HEK293 (cell line): ENCODE measurements at regions not wholly inside any gene's neighbourhood (a gene's known extent, or its start where the extent isn't known, plus 50 kb on each side); places are given as distances from the start of the nearest gene placed in this dataset.

ENCODE experiments used
- CTCF ChIA-PET: fragments of 350-600 bp; formaldehyde crosslinking; extraction: SDS; loops from one replicate; lab custom pipeline; 2021; ENCODE audit warnings: antibody characterized with exemption; lab: Yijun Ruan, JAX
- POLR2A ChIA-PET: fragments of 300-600 bp; formaldehyde crosslinking; extraction: SDS; loops from one replicate; lab custom pipeline; 2020; ENCODE audit warnings: antibody characterized with exemption, inconsistent platforms; lab: Yijun Ruan, JAX
- H3K27ac ChIP-seq: fragments of 200-500 bp; sonication (Bioruptor generic); 2 replicates; pipeline ENCODE4 v1.5.1; 2014; ENCODE audit warnings: low read depth, low read length, control low read depth, inconsistent platforms; ENCODE audit errors: extremely low read depth
- H3K36me3 ChIP-seq, 2 experiments: fragments of 200-500 bp in 1 of 2; sonication (Bioruptor generic) in 1 of 2; 1 replicate in 1 of 2; 2 replicates in 1 of 2; pipeline ENCODE4 v1.5.1; 2014 to 2017; ENCODE audit warnings: inconsistent platforms in 2 of 2, low read length in 2 of 2; ENCODE audit not compliant: control insufficient read depth in 2 of 2, insufficient read depth in 1 of 2
- H3K4me1 ChIP-seq: fragments of 200-500 bp; sonication (Bioruptor generic); 2 replicates; pipeline ENCODE4 v1.5.1; 2014; ENCODE audit warnings: mild to moderate bottlenecking, low read length, inconsistent platforms; ENCODE audit not compliant: control insufficient read depth, insufficient read depth
- H3K4me3 ChIP-seq: 2 replicates; pipeline ENCODE4 v1.5.1; 2011; ENCODE audit warnings: low read depth, mild to moderate bottlenecking, control low read depth, low read length, moderate library complexity
- H3K9me3 ChIP-seq: fragments of 200-500 bp; sonication (Bioruptor generic); 2 replicates; pipeline ENCODE4 v1.5.1; 2014; ENCODE audit warnings: low read depth, low read length, inconsistent platforms; ENCODE audit not compliant: control insufficient read depth, insufficient read depth
- EGR2 ChIP-seq: fragments of 450-650 bp; formaldehyde crosslinking; IDR thresholded peaks from 2 replicates; pipeline ENCODE4 v1.5.1; 2016; ENCODE audit warnings: low read depth, missing biosample characterization, missing genetic modification characterization
- HOXC10 ChIP-seq: sonication (generic); formaldehyde crosslinking; IDR thresholded peaks from 2 replicates; pipeline ENCODE4 v1.8.1; 2023; ENCODE audit warnings: mild to moderate bottlenecking, missing genetic modification reagents
- KLF17 ChIP-seq: fragments of 450-650 bp; formaldehyde crosslinking; IDR thresholded peaks from 2 replicates; pipeline ENCODE4 v1.5.1; 2016; ENCODE audit warnings: missing biosample characterization, missing genetic modification characterization
- OSR2 ChIP-seq: fragments of 450-650 bp; formaldehyde crosslinking; IDR thresholded peaks from 2 replicates; pipeline ENCODE4 v1.5.1; 2016; ENCODE audit warnings: missing biosample characterization, missing genetic modification characterization
- PRDM10 ChIP-seq: fragments of 450-650 bp; formaldehyde crosslinking; IDR thresholded peaks from 2 replicates; pipeline ENCODE4 v1.5.1; 2016; ENCODE audit warnings: missing biosample characterization, missing genetic modification characterization
- PRDM6 ChIP-seq: fragments of 450-650 bp; formaldehyde crosslinking; IDR thresholded peaks from 2 replicates; pipeline ENCODE4 v1.5.1; 2017; ENCODE audit warnings: missing biosample characterization, missing genetic modification characterization
- REST ChIP-seq: fragments of 450-650 bp; formaldehyde crosslinking; IDR thresholded peaks from 2 replicates; pipeline ENCODE4 v1.5.1; 2016; ENCODE audit warnings: missing biosample characterization, missing genetic modification characterization
- SCRT2 ChIP-seq: fragments of 450-650 bp; formaldehyde crosslinking; IDR thresholded peaks from 2 replicates; pipeline ENCODE4 v1.5.1; 2016; ENCODE audit warnings: missing biosample characterization, missing genetic modification characterization
- ZBTB1 ChIP-seq: fragments of 450-650 bp; formaldehyde crosslinking; IDR thresholded peaks from 2 replicates; pipeline ENCODE4 v1.5.1; 2016; ENCODE audit warnings: missing biosample characterization, missing genetic modification characterization
- ZNF211 ChIP-seq: fragments of 450-650 bp; formaldehyde crosslinking; IDR thresholded peaks from 2 replicates; pipeline ENCODE4 v1.5.1; 2016; ENCODE audit warnings: low read depth, missing biosample characterization, missing genetic modification characterization
- ZNF23 ChIP-seq: fragments of 450-650 bp; formaldehyde crosslinking; IDR thresholded peaks from 2 replicates; pipeline ENCODE4 v1.5.1; 2016; ENCODE audit warnings: missing biosample characterization, missing genetic modification characterization, borderline replicate concordance
- ZNF48 ChIP-seq: fragments of 450-650 bp; formaldehyde crosslinking; IDR thresholded peaks from 2 replicates; pipeline ENCODE4 v1.5.1; 2016; ENCODE audit warnings: missing biosample characterization, missing genetic modification characterization
- ZNF501 ChIP-seq: fragments of 450-650 bp; formaldehyde crosslinking; IDR thresholded peaks from 2 replicates; pipeline ENCODE4 v1.5.1; 2016; ENCODE audit warnings: missing biosample characterization, missing genetic modification characterization
- ZNF513 ChIP-seq: fragments of 450-650 bp; IDR thresholded peaks from 2 replicates; pipeline ENCODE4 v1.5.1; 2018; ENCODE audit warnings: missing biosample characterization, missing genetic modification characterization
- ZNF544 ChIP-seq: fragments of 450-650 bp; formaldehyde crosslinking; IDR thresholded peaks from 2 replicates; pipeline ENCODE4 v1.5.0; 2017; ENCODE audit warnings: missing biosample characterization, missing genetic modification characterization
- ZNF548 ChIP-seq: fragments of 450-650 bp; formaldehyde crosslinking; IDR thresholded peaks from 2 replicates; pipeline ENCODE4 v1.5.1; 2016; ENCODE audit warnings: missing biosample characterization, missing genetic modification characterization
- ZNF585B ChIP-seq: fragments of 450-650 bp; formaldehyde crosslinking; IDR thresholded peaks from 2 replicates; pipeline ENCODE4 v1.5.1; 2016; ENCODE audit warnings: missing biosample characterization, missing genetic modification characterization
- ZNF621 ChIP-seq: fragments of 450-650 bp; formaldehyde crosslinking; IDR thresholded peaks from 2 replicates; pipeline ENCODE4 v1.5.1; 2017; ENCODE audit warnings: missing biosample characterization, missing genetic modification characterization
- ZNF792 ChIP-seq: fragments of 450-650 bp; formaldehyde crosslinking; IDR thresholded peaks from 2 replicates; pipeline ENCODE4 v1.5.1; 2016; ENCODE audit warnings: missing biosample characterization, missing genetic modification characterization
- ZNF843 ChIP-seq: fragments of 450-650 bp; formaldehyde crosslinking; IDR thresholded peaks from 2 replicates; pipeline ENCODE4 v1.5.1; 2016; ENCODE audit warnings: missing biosample characterization, missing genetic modification characterization
- ZSCAN18 ChIP-seq: fragments of 450-650 bp; formaldehyde crosslinking; IDR thresholded peaks from 2 replicates; pipeline ENCODE4 v1.5.1; 2016; ENCODE audit warnings: missing biosample characterization, missing genetic modification characterization

GRCh38 chr10:130958003-130958402, 353.5 kb downstream of the TCERG1L start (continued):
- TF ChIP-seq KLF17 (tag by site-specific recombination): no peak
- no peak for TF ChIP-seq ZNF548 (tag by site-specific recombination)
- no peak for TF ChIP-seq PRDM10 (tag by site-specific recombination)
- no peak for TF ChIP-seq ZNF621 (tag by site-specific recombination)
- TF ChIP-seq HOXC10: no peak
- TF ChIP-seq OSR2 (tag by site-specific recombination): no peak
- TF ChIP-seq ZNF544 (tag by site-specific recombination): no peak
- TF ChIP-seq ZNF513 (tag by site-specific recombination): no peak
- TF ChIP-seq ZBTB1 (tag by site-specific recombination): no peak
- TF ChIP-seq ZNF585B (tag by site-specific recombination): no peak

GRCh38 chr10:130958981-130959751, 352.4 kb downstream of the TCERG1L start:
- POLR2A ChIA-PET: no interaction called here

GRCh38 chr10:130959752-130960195, 351.7 kb downstream of the TCERG1L start:
- Histone ChIP-seq H3K4me1 (no peaks in the 10 kb centered on the region), H3K9me3 (no peaks in the 10 kb centered on the region), H3K36me3 (no peaks in the 10 kb centered on the region), H3K4me3 (no peak overlapping the region), H3K27ac (no peak overlapping the region)
- ChIA-PET POLR2A (no interaction called here), CTCF (no interaction called here)
- TF ChIP-seq ZSCAN18 (no peak), ZNF843 (tag by site-specific recombination) (no peak), ZNF501 (tag by site-specific recombination) (no peak), REST (tag by site-specific recombination) (no peak), ZNF792 (tag by site-specific recombination) (no peak), ZNF211 (tag by site-specific recombination) (no peak), ZNF23 (tag by site-specific recombination) (no peak), ZNF48 (no peak), PRDM6 (tag by site-specific recombination) (no peak)

More at GRCh38 chr10:130958981-130959751, 352.4 kb downstream of the TCERG1L start:
- Histone ChIP-seq H3K36me3 (no peaks in the 10 kb centered on the region), H3K27ac (no peak overlapping the region), H3K4me1 (no peaks in the 10 kb centered on the region), H3K4me3 (no peak overlapping the region), H3K9me3 (no peaks in the 10 kb centered on the region)
- CTCF ChIA-PET: no interaction called here
- TF ChIP-seq EGR2 (no peak), SCRT2 (tag by site-specific recombination) (0 out of 2 replicates have a peak, but pooled peaks have one; percentile 34)
